ENCODE measurements at regions not wholly inside any gene's neighbourhood (a gene's known extent, or its start where the extent isn't known, plus 50 kb on each side); places are given as distances from the start of the nearest gene placed in this dataset.

GRCh38 chr17:36813957-36814563 is 123.2 kb upstream of the LHX1 start:
- H3K27me3 ChIP-seq (ENCODE audit: control insufficient read depth, insufficient read depth, low read length), result peaks cover 37% of the 10 kb centered on the region

GRCh38 chr17:36814958-36815357 is 122.3 kb upstream of the LHX1 start:
- no peak overlapping the region for H3K4me3 ChIP-seq (ENCODE audit: low read depth, low read length)
- TF ChIP-seq, protein P1, sequence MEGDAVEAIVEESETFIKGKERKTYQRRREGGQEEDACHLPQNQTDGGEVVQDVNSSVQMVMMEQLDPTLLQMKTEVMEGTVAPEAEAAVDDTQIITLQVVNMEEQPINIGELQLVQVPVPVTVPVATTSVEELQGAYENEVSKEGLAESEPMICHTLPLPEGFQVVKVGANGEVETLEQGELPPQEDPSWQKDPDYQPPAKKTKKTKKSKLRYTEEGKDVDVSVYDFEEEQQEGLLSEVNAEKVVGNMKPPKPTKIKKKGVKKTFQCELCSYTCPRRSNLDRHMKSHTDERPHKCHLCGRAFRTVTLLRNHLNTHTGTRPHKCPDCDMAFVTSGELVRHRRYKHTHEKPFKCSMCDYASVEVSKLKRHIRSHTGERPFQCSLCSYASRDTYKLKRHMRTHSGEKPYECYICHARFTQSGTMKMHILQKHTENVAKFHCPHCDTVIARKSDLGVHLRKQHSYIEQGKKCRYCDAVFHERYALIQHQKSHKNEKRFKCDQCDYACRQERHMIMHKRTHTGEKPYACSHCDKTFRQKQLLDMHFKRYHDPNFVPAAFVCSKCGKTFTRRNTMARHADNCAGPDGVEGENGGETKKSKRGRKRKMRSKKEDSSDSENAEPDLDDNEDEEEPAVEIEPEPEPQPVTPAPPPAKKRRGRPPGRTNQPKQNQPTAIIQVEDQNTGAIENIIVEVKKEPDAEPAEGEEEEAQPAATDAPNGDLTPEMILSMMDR (IDR thresholded peaks at IDR 0.05; ENCODE audit: insufficient read depth, low read length, severe bottlenecking), result no peak
- FAIRE-seq, result no peak
- no peak for DNase-seq (ENCODE audit: low read depth)
- H3K27me3 ChIP-seq (ENCODE audit: control insufficient read depth, insufficient read depth, low read length), result peaks cover 32% of the 10 kb centered on the region
- no peaks in the 10 kb centered on the region for H3K36me3 ChIP-seq (ENCODE audit: control insufficient read depth, insufficient read depth, low read length)

More at GRCh38 chr17:36813957-36814563, 123.2 kb upstream of the LHX1 start:
- H3K4me3 ChIP-seq (ENCODE audit: low read depth, low read length), result no peak overlapping the region
- TF ChIP-seq, protein P1 (IDR thresholded peaks at IDR 0.05; ENCODE audit: insufficient read depth, low read length, severe bottlenecking), result no peak
- DNase-seq (ENCODE audit: low read depth) (no peak), FAIRE-seq (no peak)
- no peaks in the 10 kb centered on the region for H3K36me3 ChIP-seq (ENCODE audit: control insufficient read depth, insufficient read depth, low read length)

GRCh38 chr17:36816214-36816906 is 120.9 kb upstream of the LHX1 start:
- Histone ChIP-seq H3K36me3 (ENCODE audit: control insufficient read depth, insufficient read depth, low read length) (no peaks in the 10 kb centered on the region), H3K27me3 (ENCODE audit: control insufficient read depth, insufficient read depth, low read length) (peaks cover 28% of the 10 kb centered on the region), H3K4me3 (ENCODE audit: low read depth, low read length) (no peak overlapping the region)
- TF ChIP-seq, protein P1 (IDR thresholded peaks at IDR 0.05; ENCODE audit: insufficient read depth, low read length, severe bottlenecking), result no peak
- DNase-seq (ENCODE audit: low read depth) (no peak), FAIRE-seq (no peak)

- TF ChIP-seq, protein P1 (IDR thresholded peaks at IDR 0.05; ENCODE audit: insufficient read depth, low read length, severe bottlenecking), result no peak
- Histone ChIP-seq H3K27me3 (ENCODE audit: control insufficient read depth, insufficient read depth, low read length) (peaks cover 27% of the 10 kb centered on the region), H3K4me3 (ENCODE audit: low read depth, low read length) (no peak overlapping the region), H3K36me3 (ENCODE audit: control insufficient read depth, insufficient read depth, low read length) (no peaks in the 10 kb centered on the region)
- DNase-seq (ENCODE audit: low read depth) (no peak), FAIRE-seq (no peak)
Observed at GRCh38 chr17:36816907-36817288, 120.4 kb upstream of the LHX1 start.

GRCh38 chr17:36817483-36818048 is 119.7 kb upstream of the LHX1 start:
- Histone ChIP-seq H3K27me3 (ENCODE audit: control insufficient read depth, insufficient read depth, low read length) (peaks cover 28% of the 10 kb centered on the region), H3K4me3 (ENCODE audit: low read depth, low read length) (no peak overlapping the region), H3K36me3 (ENCODE audit: control insufficient read depth, insufficient read depth, low read length) (no peaks in the 10 kb centered on the region)
- no peak for FAIRE-seq
- DNase-seq (ENCODE audit: low read depth), result no peak
- TF ChIP-seq, protein P1 (IDR thresholded peaks at IDR 0.05; ENCODE audit: insufficient read depth, low read length, severe bottlenecking), result no peak

All from bronchial epithelial cell (primary cell).